Ascending aorta (tissue), 2 donors: ENCODE measurements at regions not wholly inside any gene's neighbourhood (a gene's known extent, or its start where the extent isn't known, plus 50 kb on each side); places are given as distances from the start of the nearest gene placed in this dataset.
"Not testable (repeated sequence)": the region's sequence is repeated elsewhere in the genome, so short reads cannot be mapped to it uniquely, and the experiment has no call there.

ENCODE experiments used
- DNase-seq, 2 donors: peaks; one replicate each; pipeline ENCODE4 v3.0.0-alpha.2; 2019; ENCODE audit warnings: low spot score in 2 of 2
- H3K27ac ChIP-seq, 2 donors: fragments of 200-600 bp; sonication (generic); one replicate each; pipeline ENCODE4 v1.5.1; 2016 to 2017; ENCODE audit warnings: mild to moderate bottlenecking in 1 of 2
- H3K27me3 ChIP-seq: fragments of 200-600 bp; sonication (generic); one replicate; pipeline ENCODE4 v1.5.1; 2017
- H3K36me3 ChIP-seq, 2 donors: fragments of 200-600 bp; sonication (generic); one replicate each; pipeline ENCODE4 v1.5.1; 2016
- H3K4me1 ChIP-seq, 2 donors: fragments of 200-600 bp; sonication (generic); one replicate each; pipeline ENCODE4 v1.5.1; 2016 to 2017; ENCODE audit warnings: mild to moderate bottlenecking in 1 of 2
- H3K4me3 ChIP-seq, 2 donors: fragments of 200-600 bp; sonication (generic); one replicate each; pipeline ENCODE4 v1.5.1; 2016 to 2017; ENCODE audit warnings: mild to moderate bottlenecking in 1 of 2
- H3K9me3 ChIP-seq, 2 donors: fragments of 200-600 bp; sonication (generic); one replicate each; pipeline ENCODE4 v1.5.1; 2016
- intact Hi-C: fragments of 100-400 bp; cut with DNase I; formaldehyde crosslinking; loops from one replicate; pipeline ENCODE4 v1.15.1; 2023
- TF ChIP-seq, protein P1 (sequence below), 3 experiments: fragments of 200-600 bp in 2 of 3; fragments of 450-650 bp in 1 of 3; sonication (generic) in 2 of 3; IDR thresholded peaks; one replicate each; pipeline ENCODE4 v1.5.1; 2016 to 2019; ENCODE audit warnings: antibody characterized with exemption in 3 of 3, mild to moderate bottlenecking in 1 of 3, moderate library complexity in 1 of 3

DNA sequence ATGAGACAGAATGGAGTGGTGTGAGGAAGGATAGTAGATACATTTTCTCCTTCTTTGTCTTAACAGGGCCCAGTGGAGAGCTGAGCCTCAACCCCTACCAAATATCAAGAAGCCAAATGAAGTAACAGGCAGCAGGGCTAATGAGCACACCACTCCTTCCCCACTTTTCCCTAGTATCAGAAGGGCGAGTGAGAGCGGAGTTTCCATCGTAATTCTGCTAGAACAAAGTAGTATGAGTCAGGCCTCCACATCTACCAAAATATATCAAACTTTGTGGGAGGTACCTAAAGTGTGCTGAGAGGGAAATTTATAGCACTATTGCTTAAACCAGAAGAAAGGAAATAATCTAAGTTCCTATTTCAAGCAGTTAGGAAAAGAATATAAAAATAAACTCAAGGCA, 769.0 kb upstream of the RGMB start:
- Histone ChIP-seq H3K27ac (no peak overlapping the region), H3K27me3 (no peaks in the 10 kb centered on the region), H3K4me3 (no peak overlapping the region), H3K36me3 (no peaks in the 10 kb centered on the region), H3K4me1 (no peaks in the 10 kb centered on the region), H3K9me3 (no peaks in the 10 kb centered on the region)
- TF ChIP-seq, protein P1, sequence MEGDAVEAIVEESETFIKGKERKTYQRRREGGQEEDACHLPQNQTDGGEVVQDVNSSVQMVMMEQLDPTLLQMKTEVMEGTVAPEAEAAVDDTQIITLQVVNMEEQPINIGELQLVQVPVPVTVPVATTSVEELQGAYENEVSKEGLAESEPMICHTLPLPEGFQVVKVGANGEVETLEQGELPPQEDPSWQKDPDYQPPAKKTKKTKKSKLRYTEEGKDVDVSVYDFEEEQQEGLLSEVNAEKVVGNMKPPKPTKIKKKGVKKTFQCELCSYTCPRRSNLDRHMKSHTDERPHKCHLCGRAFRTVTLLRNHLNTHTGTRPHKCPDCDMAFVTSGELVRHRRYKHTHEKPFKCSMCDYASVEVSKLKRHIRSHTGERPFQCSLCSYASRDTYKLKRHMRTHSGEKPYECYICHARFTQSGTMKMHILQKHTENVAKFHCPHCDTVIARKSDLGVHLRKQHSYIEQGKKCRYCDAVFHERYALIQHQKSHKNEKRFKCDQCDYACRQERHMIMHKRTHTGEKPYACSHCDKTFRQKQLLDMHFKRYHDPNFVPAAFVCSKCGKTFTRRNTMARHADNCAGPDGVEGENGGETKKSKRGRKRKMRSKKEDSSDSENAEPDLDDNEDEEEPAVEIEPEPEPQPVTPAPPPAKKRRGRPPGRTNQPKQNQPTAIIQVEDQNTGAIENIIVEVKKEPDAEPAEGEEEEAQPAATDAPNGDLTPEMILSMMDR (IDR thresholded peaks at IDR 0.05) = no peak
- intact Hi-C loops = no loop called here
- DNase-seq = no peak

DNA sequence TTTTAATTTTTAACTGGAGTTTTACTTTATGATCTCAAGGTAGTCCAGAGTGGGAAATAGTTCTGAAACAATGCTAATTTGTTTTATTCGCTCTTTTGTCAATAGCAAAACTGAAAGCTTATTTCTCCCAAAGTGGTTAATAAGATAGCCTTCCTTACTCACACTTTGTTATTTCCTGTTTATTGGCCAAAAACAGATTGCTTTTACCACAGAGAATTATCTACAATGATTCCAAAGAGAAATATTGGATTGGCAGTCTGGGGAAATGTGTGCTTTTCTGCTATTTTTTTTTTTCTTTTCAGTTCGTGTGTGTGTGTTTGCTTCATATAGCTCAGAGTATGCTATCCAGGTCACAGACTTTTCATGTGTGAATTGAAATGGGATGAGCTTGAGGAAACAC, 756.7 kb upstream of the RGMB start:
- intact Hi-C loops = no loop called here

DNA sequence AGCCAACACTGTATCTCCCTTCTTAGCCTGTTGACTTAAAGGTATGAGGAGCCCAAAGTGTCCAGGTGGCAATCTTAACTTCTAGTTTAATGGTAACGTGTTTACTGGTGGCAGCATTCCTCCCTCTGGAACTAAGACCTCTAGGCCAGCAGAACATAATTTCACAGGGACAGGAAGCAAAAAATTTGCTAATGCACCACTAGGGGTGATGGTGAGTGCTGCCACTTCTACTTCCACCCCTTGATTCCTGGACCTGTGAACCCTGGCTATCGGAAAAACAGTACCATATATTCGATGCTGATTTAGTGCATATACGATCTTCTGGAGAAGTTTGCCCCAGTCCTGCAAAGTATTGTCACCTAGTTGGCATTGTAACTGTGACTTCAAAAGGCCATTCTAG, 743.2 kb upstream of the RGMB start:
- H3K27me3 ChIP-seq, DNase-seq, H3K27ac ChIP-seq, intact Hi-C loops, H3K9me3 ChIP-seq, H3K4me1 ChIP-seq, H3K4me3 ChIP-seq, H3K36me3 ChIP-seq: not testable (repeated sequence)

More for the DNA sequence above, 756.7 kb upstream of the RGMB start:
- Histone ChIP-seq H3K27ac (no peak overlapping the region), H3K4me3 (no peak overlapping the region), H3K36me3 (no peaks in the 10 kb centered on the region), H3K27me3 (no peaks in the 10 kb centered on the region), H3K9me3 (no peaks in the 10 kb centered on the region), H3K4me1 (no peaks in the 10 kb centered on the region)
- DNase-seq = no peak
- TF ChIP-seq, protein P1 (IDR thresholded peaks at IDR 0.05) = no peak

DNA sequence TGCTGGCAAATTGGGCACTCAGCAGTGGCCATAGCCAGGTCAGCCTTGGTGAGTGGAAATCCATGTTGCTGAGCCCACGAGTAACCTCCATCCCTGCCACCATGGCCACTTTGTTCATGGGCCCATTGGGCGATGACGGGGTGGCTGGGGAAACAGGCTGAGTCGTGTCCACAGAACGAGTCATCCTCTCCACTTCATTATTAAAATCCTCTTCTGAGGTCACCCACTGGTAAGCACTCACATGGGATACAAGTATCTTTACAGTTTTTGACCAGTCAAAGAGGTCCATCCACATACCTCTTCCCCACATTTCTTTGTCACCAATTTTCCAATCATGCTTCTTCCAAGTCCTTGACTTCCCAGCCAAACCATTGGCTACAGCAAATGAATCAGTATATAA, 742.4 kb upstream of the RGMB start:
- H3K27ac ChIP-seq, H3K4me1 ChIP-seq, H3K36me3 ChIP-seq, H3K4me3 ChIP-seq, DNase-seq, H3K27me3 ChIP-seq, H3K9me3 ChIP-seq, intact Hi-C loops: not testable (repeated sequence)

DNA sequence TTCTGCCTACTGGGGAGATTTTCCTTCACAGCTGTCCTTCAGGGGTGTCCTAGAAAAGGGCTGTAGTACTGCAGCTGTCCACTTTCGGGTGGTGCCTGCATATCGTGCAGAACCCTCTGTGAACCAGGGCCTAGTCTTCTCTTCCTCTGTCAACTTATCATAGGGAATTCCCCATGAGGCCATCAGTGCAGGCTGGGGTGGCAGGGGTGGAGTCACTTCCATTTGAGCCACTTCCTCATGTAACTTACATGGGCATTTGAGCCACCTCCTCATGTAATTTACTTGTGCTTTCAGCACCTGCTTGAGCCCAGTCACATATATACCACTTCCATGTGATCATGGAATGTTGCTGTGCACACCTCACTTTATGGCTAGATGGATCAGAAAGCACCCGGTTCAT, 742.0 kb upstream of the RGMB start:
- intact Hi-C loops = no loop called here
- no peaks in the 10 kb centered on the region for H3K4me1 ChIP-seq
- H3K4me3 ChIP-seq = no peak overlapping the region
- no peaks in the 10 kb centered on the region for H3K27me3 ChIP-seq
- H3K9me3 ChIP-seq = no peaks in the 10 kb centered on the region
- no peak for DNase-seq
- H3K27ac ChIP-seq = no peak overlapping the region
- TF ChIP-seq, protein P1 (IDR thresholded peaks at IDR 0.05) = no peak
- no peaks in the 10 kb centered on the region for H3K36me3 ChIP-seq

DNA sequence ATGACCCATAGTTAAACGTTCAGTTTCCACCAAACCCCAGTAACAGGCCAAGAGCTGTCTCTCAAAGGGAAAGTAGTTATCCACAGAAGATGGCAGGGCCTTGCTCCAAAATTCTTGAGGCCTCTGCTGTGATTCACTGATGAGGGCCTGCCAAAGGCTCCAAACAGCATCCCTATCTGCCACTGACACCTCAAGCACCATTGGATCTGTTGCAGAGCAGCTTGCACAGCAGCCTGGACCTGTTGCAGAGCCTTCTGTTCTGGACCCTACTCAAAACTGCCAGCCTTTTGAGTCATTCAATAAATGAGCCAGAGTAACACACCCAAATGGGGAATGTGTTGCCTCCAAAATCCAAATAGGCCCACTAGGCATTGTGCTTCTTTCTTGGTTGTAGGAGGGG, 741.5 kb upstream of the RGMB start:
- Histone ChIP-seq H3K27ac (no peak overlapping the region), H3K9me3 (no peaks in the 10 kb centered on the region), H3K4me3 (no peak overlapping the region), H3K36me3 (no peaks in the 10 kb centered on the region), H3K4me1 (no peaks in the 10 kb centered on the region), H3K27me3 (no peaks in the 10 kb centered on the region)
- DNase-seq = no peak
- intact Hi-C loops = no loop called here
- TF ChIP-seq, protein P1 (IDR thresholded peaks at IDR 0.05) = no peak

DNA sequence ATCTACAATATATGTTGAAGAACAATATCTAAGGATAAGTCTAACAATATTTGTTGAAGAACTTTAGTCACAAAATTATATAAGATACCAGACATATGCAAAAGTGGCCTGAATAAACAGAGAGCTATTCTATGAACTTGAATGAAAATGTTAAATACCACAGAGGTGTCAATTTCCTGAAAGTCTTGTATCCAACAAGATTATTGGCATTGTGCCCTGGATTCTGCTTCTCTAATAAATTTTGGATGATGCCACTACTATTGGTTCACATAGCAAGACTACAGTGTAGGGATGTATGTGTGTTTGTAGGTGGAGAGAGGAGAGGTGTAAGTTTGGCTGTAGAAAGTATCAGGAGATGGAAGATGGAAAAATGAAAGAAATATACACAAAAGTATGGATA, 731.8 kb upstream of the RGMB start:
- H3K4me1 ChIP-seq = no peaks in the 10 kb centered on the region
- DNase-seq = no peak
- H3K4me3 ChIP-seq = no peak overlapping the region
- H3K27me3 ChIP-seq = no peaks in the 10 kb centered on the region
- TF ChIP-seq, protein P1 (IDR thresholded peaks at IDR 0.05) = no peak
- no peaks in the 10 kb centered on the region for H3K36me3 ChIP-seq
- no peaks in the 10 kb centered on the region for H3K9me3 ChIP-seq
- intact Hi-C loops = no loop called here
- H3K27ac ChIP-seq = no peak overlapping the region
